ENCODE measurements at regions not wholly inside any gene's neighbourhood (a gene's known extent, or its start where the extent isn't known, plus 50 kb on each side); places are given as distances from the start of the nearest gene placed in this dataset.

DNA sequence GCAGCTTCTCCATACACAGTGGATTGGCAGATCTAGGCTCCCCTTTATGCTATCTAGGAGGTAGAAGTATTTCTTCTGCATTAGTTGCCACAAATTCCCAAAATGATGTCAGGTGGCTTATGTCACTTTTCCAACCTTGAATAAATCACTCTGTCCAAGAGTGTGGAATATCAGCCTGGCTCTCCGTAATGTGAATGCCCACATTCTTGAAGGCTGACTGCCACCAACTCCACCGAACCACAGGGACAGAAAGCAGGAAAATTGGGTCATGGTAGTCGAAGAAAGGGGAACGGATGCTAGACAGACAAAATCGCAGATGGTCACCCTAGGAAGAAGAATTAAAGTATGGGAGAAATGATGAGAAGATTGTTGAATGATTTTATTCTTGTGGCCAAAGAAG lies 624.9 kb upstream of the CDH2 start:
- no peak for DNase-seq

DNA sequence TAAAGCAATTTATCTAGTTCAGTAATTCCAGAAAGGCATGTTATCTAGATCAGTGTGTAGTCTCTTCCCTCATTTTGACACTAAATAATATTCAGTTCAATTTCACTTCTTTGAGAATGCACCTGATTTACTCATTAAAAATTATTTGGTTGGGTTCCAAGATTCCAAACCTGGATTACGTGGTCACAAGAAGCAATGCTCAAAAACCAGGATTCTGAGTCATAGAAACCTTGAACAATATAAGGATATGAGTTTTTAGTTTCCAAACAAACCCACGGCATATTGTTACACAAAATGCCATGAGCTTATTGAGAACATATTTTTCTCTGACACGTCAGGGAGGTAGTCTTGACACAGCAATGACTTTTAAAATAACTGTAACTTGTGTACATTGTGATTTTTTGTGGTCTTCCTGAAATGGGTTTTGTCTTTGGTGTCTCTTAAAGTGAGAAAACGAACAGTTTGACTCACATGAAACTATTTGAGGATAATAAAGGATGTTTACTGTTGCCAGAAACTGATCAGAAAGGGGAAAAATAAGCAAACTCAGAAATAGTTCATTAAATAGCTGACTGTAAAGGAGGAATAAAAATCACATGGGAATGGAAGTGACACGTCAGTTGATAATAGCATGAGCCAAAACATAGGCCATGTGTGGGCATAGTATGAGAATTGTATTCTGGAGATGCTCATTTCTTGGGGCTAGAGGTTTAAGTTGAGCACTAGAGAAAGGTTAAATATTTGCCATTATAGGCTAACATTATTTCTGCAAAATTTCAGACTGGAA lies 617.7 kb upstream of the CDH2 start:
- DNase-seq = no peak

DNA sequence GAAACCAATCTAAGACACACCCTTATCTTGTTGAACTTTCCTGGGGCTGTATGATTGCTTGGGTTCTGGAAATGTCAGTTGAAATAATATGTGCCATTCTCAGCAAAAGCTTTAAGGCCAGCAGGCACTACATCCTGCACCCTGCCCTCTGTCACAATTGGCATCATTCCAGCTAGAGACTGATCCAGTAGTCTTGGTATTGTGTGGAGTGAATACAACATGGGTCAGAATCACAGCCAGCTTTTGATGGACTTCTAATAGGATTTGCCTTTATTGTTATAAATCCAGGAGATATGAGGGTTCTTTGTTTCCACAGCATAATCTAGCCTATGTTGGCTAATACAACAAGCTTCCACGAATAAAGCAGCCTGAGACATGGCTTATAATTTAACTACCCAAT lies 617.0 kb upstream of the CDH2 start:
- DNase-seq = no peak

DNA sequence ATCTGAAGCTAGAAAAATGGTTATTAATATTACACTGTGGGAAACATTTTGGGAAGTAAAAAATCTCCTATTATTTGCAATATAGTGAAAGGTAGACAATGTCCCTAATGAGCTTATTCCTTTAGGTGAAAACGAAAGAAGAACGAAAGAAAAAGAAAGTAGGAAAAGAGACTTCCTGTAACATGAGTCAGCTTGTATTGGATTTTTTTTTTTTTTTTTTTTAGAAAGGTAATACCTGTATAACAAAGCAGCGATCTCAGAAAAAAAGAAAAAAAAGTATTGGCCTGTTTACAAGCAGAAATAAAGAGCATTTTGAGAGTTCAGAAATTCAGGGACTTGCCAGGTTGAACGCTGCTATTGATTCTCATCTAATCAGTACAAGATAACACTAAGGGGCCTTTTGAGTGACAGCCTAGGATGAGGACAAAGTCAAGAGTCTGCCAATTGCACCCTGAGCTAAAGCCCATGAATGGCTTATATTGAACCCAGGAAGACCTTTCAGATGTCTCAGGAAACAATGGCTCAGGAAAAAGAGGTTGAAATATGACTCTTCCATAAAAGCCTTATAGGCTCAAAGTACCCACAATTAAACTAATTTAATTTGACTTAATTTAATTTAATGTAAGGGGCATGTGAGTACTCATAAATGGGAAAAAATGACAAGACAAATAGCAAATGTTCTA lies 615.6 kb upstream of the CDH2 start:
- DNase-seq = no peak

DNA sequence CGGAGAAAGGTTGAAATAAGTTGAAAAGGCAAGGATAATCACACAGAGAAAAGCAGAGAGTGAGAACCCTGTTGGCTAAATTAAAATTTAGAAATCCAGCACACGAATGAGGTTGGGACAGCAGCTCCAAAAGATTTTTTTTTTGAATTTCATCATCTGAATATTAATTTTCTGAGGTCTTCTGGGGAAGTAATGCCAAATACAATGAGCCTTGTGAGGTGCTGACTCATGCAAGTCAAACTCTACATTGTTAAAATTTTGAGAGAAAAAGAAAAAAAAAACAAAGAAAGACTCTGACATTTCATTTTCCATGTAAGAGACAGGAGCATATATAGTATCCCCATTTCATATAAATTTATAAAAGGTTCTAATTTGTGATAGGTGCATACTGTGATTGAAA lies 614.2 kb upstream of the CDH2 start:
- DNase-seq = no peak

DNA sequence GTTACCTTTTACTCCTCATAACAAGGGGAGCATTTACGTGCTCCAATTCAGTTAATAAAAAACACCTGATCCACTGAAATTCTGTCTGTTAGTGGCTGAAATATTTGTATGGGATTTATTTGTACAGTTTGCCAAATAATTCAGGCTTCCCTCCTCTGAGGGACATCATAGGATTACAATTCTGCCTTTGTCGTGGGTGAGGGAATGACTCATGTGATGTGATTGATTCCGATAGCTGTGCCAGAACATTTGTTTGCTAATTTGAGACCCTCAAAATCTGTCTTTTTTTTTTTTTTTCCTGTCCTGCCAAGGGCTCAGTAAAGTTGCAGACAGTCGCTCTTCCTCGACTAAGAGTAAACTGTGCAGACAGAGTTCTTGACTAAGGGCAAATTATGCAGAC lies 612.6 kb upstream of the CDH2 start:
- DNase-seq = no peak

DNA sequence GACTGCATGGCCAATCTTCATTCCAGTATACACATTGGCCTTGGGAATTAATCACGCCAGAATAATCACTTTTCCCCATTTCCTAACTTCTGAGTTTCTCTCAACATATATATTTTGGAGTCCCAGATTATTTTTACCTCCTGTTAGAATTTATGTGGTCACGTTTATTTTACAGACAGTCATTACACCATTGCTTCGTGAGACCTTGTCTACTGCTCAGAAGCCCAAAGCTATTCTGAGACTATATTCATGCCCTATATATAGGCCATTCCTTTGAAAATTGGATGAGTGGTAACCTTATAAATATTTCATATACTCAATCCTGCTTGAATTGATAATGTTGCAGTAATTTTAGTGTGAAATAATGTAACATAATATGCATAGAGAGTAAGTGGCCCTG lies 610.0 kb upstream of the CDH2 start:
- no peak for DNase-seq

DNA sequence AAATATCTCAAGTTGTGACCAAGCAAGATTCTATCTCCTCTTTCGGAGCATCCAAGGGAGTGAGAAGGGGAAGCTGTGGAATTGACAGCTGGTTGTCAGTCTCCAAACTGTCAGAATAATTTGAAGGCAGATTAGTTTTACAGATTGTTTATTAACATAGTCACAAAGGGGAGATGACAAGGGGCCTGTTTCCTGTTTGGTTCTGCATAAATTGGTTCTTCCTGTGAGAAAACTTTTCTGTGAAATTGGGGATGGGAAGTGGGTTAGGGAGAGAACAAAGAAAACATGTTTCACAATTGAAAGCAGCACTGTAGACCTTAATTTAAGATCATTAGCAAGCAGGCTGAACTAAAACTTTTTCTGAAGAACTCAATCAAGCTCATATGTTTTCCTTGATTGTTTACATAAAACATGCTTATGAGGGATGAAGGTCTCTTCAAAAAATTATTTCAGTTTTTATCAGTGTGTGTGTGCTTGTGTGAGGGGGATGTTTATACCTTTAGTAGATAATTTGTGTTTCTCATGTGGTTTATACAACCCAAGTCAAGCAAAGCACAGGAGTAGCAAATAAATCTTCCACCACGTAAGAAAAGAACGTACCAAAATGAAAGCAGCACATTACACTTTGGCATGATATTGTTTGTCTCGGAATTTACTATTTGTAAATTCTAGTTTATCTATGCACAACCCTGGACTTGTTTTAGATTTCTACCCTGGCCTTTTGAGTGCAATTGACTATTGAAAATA lies 604.9 kb upstream of the CDH2 start:
- no peak for DNase-seq

DNA sequence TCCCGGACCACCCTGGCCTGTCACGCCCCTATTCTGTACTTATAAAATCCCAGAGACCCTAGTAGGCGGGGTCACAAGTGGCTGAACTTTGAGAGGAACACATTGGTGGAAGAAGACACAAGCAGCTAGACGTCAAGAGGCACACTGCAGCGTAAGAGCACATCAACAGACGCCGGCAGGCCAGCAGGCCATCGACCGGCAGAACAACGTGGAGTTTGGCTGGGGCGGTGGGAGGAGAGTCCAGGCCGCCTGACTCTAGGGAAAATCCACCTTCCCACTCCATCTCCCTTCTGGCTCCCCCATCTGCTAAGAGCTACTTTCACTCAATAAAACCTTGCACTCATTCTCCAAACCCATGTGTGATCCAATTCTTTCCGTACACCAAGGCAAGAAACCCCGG lies 601.8 kb upstream of the CDH2 start:
- no peak for DNase-seq

DNA sequence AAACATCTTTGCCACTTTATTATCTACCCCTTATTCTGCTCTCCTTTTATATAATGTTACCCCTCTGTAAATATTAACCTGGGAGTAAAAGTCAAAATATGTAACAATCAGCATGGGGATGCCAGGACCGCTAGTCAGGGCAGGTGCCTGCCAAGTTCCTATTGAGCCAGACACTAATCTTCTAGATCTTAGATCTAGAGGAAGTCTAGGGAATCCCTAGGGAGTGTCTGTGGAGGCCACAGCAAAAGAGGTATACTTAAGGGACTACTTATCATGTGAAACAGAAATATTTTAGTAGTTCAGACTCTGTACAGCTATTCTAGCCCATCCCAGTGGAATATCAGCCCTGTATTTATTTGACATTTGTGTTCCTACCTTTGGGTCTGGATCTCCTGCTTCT lies 600.8 kb upstream of the CDH2 start:
- DNase-seq = no peak

DNA sequence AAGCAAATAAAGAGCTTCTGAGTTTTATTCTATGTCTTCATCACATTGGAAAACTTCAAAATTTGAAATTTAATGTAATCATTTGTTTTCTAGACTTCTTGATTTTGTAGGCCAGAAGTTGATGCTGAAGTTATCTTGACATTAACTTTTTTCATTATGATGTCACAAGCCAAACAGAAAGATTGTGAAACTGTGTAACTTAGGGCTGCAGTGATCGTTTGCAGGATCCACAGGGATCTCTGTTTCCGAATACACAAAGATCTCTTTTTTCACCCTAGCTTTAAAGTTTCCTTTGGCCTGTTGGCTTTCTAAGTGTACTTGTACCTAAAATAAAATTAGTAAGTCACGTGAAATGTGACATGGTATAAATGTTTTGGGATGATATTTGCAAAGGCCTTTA lies 594.9 kb upstream of the CDH2 start:
- DNase-seq = no peak

DNA sequence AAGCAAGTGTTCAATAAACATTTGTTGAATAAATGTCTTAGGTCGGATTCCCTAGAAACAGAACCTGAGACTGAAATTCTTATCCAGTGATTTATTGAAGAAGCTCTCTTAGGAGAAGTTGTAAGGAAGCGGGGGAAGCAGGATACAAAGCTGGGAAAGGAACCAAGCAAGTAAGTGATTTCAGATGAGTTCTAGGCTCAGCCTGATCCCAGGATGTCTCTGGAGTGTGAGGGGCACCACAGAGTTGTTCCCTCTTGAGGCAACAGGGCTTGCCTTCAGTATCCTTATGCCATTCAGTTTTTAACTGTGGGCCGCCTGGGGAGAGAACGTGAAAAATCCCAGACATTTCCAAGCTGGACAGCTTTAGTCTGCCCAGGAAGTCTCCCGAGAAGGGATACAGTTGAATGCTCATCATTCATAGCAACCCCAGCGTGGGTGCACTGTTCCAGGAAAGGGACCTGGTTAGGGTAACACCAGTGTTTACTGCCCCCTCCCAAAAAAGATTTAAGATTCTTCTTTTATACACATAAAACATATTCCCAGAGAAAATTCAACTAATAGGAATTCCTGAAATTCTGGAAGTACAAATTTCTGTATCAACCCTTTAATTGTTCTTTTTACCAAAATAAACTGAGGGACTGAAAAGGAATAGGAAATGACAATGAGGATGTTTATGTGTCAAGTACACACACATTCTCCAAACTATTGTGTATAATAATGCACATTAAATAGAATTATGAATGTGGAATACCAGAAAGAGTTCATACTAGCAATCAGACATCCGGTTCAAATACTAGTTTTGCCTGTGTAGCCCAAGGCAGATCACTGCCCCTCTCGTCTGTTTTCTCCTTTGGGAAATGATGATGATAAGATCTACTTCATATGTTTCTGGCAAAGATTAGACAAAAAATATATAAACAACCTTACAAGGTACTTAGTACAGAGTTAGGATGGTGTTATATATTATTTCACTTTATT lies 592.1 kb upstream of the CDH2 start:
- DNase-seq = no peak

DNA sequence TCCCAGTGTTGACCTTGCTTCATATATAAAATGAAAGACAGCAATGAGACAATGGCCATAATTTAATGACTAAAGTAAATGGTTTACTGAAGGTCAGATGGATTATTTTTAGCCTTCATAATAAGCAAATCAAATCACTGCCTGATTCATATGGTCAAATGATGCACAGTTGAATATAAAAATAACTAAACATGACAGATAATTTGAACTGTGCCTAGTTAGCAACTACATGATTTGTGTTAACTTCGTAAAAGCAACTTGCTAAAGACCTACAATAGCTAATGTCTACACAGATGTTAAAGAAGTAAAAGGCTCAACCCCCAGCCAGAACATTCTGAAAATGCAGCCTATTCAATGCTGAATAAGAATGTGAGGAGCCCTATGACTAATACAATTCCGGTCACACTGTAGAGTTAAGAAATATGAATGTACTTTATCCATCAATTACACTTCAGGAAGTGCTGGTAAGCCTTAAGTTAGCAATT lies 590.8 kb upstream of the CDH2 start:
- DNase-seq = no peak

DNA sequence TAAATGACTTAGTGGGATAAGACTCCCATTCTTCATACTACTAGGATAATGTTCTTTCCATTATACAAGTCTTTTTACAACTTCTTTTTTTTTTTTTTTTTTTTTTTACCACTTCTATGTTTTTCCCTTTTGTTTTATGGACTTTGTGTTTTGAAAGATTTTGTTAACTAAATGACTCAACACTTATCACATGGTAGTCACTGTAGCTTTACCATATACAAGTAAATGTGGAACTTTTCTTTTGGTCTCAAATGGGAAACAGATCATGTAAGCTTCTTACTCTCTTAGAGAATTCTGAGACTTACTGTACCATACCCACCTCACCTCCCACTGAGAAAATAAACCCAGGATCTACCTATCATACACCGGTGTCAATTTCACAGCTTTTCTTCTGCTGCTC lies 590.3 kb upstream of the CDH2 start:
- no peak for DNase-seq

DNA sequence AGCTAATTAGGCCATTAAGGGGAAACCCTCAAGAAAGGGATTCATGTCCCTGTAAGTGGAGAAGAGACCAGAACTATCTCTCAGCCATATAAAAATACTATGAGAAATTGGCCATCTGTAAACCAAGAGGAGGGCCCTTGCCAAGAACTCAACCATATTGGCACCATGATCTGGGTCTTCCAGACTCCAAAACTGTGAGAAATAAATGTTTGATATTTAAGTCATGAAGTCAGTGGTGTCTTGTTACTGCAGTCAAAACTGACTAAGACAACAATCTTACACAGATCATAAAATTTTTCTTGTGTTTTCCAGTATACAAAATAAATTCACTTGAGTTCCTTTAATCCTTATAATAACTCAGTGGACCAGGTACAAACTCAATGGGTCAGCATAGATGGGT lies 589.8 kb upstream of the CDH2 start:
- no peak for DNase-seq

DNA sequence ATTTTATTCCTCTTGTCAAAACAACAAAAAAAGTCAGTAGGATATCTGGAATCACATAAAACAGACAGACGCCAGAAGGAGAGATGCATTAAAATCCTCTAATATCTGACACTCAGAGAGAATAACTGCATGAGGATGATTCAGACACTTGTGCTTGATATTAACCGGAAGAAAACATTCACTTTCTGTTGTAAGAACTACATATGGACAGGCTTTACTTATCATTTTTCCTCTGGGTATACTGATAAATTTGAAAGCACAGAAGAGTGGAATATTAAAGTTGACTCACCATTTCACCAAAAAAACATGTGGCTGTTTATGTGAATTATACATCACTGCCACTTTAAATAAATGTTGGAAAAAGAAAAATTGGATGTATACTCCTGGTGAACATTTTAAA lies 589.1 kb upstream of the CDH2 start:
- no peak for DNase-seq

DNA sequence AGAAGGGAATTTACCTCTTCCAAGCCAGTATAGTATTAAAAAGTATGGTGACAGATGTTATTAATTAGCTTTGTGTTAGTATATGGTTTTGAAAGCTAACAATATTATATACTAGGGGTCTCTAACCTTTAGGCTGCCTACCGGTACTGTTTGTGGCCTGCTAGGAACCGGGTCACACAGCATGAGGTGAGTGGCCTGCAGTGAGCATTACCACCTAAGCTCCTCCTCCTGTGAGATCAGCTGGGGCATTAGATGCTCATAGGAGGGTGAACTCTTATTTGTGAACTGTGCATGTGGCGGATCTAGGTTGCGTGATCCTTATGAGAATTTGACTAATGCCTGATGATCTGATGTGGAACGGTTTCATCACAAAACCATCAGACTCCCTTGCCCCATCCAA lies 583.4 kb upstream of the CDH2 start:
- no peak for DNase-seq

DNA sequence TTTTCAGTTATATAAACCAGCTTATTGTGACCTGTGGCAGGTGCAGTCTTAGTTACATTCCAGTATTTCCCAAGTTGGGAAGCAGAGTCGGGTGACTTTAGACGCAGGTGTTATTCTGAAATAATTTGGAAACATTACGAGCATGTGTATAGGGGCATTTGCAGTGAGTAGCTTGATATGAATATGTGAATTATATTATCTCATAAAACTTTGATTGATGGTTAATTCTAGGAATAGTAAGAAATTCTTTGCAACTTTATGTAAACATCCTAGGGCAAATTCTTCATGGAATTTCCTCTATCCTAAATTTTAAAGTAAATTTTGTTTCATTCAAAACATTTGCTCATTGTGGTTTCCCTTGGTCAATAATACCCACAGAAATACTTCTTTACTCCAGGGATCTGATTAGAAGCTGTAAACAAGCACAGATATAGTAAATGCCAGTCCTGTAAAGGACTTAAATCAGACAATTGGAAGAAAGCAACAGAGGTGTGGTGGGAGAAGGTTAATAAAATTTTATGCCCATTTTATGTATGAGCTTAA lies 580.6 kb upstream of the CDH2 start:
- DNase-seq = no peak

DNA sequence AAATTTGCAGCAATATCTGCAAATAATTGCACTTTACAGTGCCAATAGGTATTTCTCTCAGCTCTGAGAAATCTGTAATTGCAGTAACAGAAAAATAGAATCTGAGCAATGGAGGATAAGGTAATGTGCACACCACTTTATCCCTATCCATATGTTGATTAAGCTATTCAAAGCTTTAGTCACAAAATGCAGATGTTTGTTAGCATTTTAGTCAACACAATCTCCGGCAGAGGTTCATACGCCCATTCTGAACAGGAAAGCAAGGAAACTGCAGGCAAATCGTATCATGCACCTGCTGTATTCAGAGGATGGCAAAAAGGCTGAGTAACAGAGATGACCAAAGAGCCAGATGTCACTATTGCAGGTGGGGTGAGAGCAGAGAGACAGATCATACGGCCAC lies 566.2 kb upstream of the CDH2 start:
- no peak for DNase-seq

DNA sequence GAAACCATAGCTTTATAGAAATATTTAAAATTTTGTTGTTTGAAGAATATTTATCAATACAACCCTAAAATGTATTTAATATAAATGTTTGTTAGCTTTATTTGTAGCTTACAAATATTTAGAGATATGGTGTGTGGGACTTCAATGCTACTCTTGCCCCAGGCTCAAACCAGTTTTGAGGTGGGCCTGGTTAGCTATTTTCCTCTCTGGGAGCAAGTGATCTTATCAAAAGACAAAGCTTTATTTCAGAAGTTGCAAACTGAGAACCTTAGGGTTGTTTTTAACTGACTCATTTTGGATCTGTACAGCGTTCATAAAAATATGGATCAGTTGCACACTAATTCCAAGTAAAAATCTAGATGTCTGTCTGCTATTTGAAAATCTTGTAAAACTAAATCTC lies 563.6 kb upstream of the CDH2 start:
- no peak for DNase-seq

DNA sequence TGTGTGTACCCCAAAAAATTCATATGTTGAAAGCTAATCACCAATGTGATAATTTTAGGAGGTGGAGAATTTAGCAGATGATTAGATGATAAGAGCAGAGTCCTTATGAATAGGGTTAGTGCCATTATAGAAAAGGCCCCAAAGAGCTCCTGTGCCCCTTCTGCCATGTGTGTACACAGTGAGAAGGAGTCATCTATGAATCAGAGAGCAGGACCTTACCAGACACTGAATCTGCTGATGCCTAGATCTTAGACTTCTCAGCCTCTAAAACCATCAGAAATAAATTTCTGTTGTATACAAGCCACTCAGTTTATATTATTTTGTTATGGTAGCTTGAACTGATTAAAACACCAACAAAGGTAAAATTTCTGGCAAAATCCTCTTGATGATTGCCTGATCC lies 560.0 kb upstream of the CDH2 start:
- no peak for DNase-seq

DNA sequence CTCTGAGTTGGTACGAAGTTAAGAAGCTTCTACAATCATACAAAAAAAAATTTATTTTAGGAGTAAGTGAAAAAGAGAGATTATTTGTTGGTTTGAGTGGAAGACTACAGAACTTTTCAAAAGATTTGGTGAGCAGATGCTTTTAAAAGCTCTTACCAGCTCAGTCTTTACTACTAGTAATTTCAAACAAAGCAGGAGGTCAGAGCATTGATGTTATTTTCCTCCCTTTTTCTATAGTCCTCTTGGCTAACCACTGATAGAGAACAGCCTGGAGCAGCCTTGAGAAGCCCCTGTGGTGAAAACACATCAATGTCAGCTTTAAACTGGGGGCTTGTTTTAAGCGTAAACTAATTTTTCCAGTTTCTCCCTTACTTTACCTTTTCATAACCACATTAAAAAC lies 559.3 kb upstream of the CDH2 start:
- no peak for DNase-seq

DNA sequence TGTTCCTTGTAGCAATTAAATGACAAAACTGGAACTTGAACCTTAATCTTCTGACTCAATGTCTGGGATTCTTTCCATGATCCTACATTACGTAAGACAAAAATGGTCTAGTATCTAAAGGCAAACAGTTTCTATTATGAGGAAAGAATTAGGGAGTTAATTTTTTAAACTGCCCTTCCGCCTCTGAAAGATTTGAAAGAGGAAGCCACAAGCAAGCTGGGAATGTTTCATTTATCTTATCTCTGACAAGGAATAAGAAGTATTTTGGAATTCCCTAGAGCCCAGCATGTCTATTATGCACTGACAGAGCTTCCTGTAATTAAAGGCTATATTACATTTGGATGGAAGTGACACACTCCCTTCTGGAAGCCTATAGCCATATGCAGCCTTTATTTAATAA lies 558.8 kb upstream of the CDH2 start:
- DNase-seq = no peak
